DMS114 treated with DMSO at 0.1 percent for 48 hours (cell line): ENCODE measurements at regions not wholly inside any gene's neighbourhood (a gene's known extent, or its start where the extent isn't known, plus 50 kb on each side); places are given as distances from the start of the nearest gene placed in this dataset.

Experiments
- DNase-seq: peaks from one replicate; lab custom pipeline; 2025; ENCODE audit not compliant: unreplicated experiment; lab: John Stamatoyannopoulos, UW

DNA sequence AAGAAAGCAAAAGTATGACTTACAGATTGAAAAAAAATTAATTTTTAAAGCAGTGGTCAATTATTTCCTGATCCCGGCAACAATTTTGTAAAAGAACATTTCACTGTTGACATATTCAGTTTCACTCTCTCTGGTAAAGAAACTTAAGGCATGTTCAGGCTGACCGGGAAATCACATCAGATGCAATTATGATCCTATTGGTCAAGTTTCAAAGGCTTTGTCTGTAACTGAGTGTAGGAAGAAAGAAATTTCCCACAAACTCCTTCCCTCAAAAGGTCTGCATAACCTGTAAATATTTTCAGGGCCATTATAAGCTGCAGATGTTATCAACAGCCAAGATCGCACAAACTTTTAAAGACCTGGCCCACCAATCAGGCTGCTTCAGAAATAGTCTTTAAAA is 205.4 kb upstream of the IGF1R start:
- no peak for DNase-seq

DNA sequence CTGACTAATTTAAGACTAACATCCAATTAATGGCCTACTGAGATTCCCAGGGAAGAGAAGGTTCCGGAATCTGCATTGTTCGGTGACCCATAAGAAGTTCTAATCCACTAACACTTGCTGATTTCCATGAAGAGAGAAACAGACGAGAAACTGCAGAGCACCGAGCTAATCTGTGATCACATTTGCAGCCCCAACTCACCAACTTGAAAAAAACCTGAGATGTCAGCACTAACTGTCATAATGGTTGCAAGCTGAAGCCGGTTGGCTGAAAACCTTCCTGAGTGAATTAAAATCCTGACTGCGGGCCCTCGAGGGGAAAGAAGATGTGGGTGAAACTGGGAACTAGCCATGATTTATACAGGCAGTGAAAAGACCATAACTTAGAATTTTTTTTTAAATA is 204.8 kb upstream of the IGF1R start:
- no peak for DNase-seq

DNA sequence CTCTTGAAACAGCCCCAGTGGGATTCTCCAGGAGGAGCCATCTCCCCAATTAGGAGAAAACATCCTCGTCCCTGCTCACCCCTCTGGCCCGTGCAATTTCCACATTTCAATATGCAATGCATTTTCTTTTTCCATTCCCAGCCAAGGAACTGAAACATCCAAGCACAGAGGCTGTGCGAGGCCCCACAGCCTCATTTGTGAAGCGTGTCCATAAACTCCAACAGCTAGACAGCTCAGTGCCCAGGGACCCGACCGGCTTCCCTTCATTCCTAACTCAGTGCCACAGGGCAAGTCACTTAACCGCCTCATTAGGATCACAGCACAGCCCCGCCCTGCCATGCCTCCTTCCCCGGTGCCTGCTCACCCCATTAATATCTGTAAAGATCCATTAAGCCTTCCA is 204.2 kb upstream of the IGF1R start:
- DNase-seq = no peak

DNA sequence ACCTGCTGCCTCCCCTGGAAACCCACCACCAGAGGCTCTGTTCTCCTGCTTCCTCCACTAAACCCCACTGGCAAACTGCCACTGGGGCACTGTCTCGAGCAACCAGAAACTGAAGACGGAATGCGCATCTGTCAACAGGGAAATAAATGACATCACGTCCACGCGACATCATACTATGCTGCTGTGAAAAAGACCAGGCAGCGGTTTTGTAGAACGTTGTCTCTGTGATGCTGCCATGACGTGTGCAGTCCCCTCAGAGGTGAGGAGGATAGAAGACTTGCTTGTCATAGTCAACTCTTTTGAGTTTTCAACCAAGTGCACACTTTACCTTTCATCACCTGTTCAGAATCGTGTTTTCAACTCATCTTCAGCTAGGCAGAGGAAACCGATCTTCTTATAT is 203.0 kb upstream of the IGF1R start:
- no peak for DNase-seq

DNA sequence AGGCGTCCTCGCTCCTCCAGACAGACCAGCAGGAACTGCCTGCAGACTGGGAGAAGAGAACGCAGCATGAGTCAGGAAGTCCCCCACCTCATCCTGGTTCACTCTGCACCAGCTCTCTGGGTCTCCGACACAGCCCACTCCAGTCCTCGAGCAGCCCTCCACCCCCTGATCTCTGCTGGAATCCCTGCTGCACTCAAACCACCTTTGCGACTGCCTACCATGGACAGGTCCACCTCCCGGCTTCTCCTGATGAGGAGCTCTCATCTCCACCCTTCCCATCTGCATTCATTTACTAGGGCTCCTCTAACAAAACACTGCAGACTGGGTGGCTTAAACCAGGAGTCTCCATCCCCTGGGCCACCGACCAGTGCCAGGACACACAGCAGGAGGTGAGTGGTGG is 202.3 kb upstream of the IGF1R start:
- DNase-seq = no peak

DNA sequence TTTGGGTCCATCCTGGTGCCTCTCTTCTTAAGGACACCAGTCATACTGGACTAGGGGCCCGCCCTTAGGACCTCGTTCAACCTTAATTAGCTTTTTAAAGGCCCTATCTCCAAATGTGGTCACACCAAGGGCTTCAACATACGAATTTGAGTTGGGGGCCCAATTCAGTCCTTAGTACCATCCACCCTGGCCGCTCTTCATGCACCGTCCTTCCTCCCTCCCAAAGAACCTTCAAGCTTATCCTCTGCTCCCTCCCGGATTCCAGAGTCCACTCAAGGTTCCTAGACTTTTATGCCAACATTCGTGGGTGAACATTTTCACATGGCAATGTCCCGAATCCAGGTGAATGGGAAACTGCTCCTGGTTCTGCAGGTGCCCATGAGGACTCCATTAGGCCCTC is 201.3 kb upstream of the IGF1R start:
- no peak for DNase-seq

DNA sequence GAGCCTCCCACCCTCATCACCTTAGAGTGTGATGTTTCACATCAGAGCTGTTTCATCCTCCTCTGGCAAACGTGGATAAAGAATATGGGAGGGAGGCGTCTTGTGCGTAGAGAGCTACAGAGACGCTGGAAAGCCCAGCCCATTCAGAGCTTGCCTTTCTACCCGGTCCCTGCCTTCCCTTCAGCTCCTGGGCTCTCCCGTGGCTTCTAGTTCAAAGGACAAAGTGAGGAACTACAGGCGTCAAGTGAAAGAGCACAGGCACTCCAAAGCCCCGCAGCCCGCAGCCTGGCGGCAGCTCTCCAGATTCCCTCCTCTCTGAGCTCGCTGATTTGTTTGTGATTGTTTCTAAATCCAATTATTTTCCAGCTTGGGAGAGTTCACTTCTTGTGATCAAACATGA is 197.1 kb upstream of the IGF1R start:
- no peak for DNase-seq

DNA sequence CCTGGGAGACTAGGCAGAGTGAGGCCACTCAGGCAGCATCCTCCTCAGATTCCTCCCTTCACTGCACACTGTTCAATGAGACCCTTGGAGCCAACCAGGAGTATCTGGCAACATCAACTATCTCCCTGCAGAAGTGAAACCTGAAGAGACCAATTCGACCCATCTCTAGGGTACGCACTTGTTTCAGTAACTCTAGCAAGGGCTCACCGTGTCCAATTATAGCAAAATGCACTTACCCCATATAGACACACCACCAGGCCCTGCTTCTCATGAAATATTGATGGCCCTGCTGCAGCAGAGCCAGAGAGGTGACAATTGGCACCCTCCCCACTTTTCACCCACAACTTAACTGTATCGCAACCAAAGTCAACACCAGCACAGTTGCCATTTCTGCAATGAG is 196.1 kb upstream of the IGF1R start:
- no peak for DNase-seq

DNA sequence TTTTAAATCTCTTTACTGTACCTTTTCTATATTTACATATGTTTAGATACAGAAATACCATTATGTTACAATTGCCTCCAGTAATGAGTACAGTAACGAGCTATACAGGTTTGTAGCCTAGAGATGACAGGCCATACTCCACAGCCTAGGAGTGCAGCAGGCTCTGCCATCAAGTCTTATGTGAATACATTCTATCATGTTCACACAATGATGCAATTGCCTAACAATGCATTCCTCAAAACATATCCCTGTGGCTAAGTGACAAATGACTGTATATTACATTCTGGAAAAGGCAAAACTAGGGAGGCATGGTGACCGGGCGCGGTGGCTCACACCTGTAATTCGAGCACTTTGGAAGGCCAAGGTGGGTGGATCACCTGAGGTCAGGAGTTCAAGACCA is 192.4 kb upstream of the IGF1R start:
- no peak for DNase-seq

DNA sequence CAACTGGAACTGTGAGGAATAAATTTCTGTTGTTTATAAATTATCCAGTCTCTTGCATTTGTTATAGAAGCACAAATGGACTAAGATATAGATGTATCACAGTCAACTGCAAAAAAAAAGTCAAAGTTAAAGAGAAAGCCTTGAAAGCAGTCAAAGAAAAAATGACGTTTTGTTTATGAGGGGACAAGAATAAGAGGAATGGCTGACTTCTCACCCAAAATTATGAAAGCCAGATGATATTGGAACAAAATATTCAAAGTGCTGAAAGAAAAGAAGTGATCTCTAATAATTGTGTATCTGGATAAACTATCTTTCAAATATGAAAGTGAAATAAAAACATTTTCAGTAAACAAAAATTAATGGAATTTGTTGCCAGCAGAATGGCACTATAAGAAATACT is 171.8 kb upstream of the IGF1R start:
- no peak for DNase-seq

DNA sequence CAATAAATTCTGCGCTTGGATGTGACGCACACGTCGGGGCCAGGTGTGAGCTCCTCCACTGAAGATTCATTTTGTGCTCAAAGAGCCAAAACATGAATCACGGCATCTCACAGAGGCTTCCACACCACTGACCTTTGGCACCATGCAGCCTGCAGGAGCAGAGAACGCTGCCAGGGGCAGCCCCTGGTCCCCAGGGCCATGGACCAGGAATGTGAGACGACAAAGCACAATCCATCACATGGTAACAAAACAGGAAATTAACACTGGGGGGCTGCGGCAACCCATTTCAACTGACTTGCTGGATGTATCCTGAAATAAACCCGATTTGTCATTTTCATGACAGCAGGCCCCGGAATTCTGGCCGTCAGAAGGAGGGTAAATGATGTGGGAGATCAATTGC is 167.5 kb upstream of the IGF1R start:
- DNase-seq = no peak

DNA sequence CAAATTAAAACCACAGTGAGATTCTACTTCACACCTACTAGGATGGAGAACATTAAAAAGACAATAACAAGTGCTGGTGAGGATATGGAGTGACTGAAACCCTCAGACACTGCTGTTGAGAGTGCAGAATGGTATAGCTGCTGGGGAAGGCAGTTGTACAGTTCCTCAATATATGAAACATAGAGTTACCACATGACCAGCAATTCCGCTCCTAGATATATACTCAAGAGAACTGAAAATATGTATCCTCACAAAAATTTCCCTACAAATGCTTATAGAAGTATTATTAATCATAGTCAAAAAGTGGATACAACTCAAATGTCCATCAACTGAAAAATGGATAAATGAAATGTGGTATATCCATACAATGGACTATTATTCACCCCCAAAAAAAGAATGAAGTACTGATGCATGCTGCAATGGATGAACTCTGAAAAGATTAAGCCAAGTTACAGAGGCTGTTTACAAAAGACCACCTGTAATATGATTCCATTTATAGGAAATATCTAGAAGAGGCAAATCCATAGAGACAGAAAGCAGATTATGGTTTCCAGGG is 164.7 kb upstream of the IGF1R start:
- no peak for DNase-seq

DNA sequence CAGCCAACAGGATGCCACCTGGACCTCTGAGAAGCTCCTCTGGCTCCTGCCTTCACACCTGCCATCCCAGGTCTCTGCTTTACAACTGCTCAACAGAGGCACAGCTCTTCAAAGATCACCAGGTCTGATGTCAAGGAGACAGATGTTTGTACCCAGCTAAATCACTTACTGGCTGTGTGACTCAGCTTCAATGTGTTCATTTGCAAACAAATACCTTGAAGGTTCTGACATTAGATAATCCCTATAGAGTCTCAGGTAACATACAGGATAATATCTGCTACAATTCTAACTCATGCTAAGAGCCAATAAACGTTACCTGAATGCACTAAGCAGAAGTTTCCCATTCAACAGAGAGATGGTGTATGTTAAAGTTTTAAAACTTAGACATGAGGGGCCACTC is 163.4 kb upstream of the IGF1R start:
- no peak for DNase-seq

DNA sequence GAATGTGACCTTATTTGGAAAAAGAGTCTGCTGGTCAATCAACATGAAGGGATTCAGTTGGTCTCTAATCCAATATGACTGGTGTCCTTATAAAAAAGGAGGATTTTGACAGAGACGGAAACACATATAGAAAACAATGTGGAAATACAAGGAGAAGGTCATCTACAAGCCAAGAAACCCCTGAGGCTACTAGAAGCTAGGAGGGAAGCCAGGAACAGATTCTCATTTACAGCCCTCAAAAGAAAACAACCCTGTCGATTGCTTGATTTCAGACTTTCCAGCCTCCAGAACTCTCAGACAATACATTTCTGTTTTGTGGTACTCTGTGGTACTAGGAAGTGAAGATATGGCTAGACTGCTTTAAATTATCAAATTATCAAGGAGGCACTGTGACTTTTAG is 162.9 kb upstream of the IGF1R start:
- DNase-seq = no peak

DNA sequence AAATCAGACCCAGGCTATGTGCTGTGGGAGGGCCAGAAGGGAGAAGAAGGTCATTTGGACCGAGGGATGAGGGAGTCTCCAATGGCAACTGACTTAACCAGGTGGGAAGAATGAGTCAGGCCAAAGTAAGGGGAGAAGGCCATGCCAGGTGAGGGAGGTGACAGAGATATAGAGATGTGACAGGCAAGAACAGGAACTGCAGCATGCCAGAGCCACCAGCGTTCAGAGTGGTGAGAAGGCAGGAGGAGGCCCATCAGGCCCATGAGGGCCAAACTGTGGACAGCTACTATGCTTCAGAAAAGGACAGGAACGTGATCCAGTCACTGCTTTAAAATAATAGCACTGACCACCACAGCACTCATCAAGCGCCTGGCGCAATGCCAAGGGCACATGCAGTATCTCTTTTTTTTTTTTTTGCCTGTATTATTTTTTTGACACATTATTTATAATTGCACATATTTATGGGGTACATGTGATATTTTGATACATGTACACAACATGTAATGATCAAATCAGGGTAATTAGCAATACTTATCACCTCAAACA is 154.3 kb upstream of the IGF1R start:
- no peak for DNase-seq

DNA sequence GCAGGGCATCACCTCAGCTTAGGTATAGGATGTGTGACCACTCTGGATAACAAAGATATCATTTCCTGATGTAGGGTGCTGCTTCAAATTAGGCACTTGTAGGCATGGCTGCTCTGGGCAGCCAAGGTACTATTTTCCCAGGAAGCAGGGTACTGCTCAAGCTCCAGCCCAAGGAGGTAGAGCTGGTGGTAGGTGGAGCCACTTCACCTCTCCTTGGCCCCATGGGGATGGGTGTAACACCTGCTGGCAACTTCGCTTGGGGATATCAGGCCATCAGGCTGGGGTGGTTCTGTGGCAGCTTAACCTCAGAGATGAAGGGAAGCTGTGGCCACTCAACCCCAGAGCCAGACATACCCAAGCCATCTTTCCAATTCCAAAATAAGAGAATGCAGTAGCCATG is 147.1 kb upstream of the IGF1R start:
- DNase-seq = no peak

DNA sequence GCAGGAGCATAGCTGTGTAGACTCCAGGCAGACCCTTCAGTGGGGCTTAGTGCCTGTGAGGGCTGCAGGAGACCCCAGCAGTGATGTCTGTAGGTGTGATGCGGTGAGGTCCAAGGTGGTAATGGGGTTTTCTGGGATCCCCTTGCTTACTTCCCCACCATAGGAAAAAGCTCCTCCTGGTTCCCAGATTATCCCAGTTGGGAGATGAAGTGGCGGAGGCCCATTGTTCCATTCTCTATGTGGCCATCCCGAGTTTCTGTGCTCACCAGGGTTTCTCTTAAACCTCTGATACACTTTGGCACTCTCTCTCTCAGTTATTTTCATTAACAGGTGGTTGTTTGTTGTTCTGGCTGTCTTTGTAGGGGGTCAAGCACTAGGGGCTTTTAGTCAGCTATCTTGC is 146.7 kb upstream of the IGF1R start:
- no peak for DNase-seq

DNA sequence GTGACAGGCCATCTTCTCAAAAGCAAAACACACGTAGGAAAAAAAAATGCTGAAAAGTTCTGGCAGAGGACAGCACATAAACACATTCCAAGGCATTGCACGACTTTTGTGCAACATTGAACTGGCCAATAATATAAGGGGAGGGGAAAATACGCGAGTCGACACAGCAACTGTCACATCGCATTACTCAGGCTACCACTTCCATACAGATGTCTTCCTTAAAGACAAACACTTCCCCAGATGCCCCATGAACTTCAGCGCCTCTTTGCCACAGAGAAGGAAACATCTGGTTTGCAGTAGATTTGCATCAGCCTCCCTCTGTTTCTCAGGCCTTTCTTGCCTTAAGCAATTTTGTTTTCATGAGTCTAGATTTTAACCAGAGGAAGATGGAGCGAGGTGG is 144.4 kb upstream of the IGF1R start:
- DNase-seq = no peak

DNA sequence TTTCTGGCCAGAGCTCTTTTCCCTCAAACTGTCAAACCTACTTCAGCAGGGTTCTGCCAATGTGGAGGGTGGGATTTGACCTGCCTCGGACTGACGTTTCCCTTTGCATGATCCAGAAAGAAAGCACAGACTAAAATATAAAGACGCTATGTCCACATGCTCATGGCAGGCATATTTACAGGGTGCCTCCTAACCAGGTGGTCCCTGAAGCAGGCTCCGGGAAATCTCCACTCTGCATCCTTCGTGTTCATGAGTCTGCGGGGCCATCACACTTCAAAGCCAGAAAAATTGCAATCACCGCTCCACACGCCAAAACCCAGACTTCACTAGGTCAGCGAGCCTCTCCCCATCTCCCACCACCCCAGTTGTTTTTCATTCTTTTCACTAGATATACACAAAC is 143.3 kb upstream of the IGF1R start:
- DNase-seq = no peak

DNA sequence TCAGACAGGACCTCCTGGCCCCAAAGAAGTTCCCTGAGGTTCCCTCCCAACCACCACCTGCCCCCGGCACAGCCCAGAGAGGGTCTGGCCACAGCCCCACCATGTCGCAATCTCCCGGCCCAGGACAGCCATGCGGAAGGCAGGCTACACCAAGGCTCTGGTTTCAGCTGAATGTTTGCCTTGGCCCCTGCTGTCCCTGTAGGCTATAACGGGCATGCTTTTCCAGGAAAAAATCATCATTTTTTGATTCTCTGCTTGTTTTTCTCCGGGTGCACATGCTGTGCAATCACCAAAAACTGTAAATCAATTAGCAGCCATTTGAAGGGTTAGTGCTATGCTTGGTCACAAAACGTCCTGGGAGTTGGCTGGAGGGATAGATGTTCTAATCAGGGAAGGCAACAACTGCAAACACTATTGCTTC is 142.7 kb upstream of the IGF1R start:
- DNase-seq = no peak

DNA sequence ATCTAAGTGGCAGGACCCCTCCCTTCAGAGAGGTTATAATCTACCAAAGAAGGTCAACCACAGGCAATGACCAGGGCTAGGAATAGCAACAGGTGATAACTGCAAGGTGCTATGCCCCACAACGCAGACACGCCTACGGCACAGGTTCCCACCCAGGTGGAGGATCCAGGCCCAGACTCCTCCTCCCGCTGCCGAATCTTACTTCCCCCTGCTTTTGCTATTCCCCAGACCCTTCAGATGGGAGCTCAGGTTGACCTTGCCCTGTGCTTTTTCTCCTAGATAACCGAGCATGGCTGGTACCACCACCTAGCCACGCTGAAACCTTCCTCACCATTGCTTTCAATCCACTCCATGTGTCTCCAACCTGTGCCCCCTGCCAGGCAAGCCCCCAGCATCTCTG is 142.2 kb upstream of the IGF1R start:
- DNase-seq = no peak

DNA sequence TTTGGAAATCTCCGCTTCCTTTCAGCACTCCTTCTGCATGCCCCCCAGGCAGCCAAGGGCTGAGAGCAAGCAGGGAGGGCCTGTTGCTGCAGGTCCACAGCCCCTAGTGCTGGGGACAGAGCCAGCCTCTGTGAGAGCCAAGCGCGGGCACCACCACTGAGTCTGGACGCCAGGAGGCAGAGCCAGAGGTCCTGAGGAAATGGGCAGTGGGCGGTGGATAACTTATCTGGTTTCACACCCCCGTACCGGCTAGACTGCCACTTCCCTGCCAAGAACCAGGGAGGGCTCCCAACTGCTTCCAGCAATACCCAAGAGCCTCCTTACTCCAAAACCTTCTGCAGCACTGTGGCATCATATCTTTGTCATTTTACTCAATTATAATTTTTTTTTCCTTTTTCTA is 141.6 kb upstream of the IGF1R start:
- no peak for DNase-seq

DNA sequence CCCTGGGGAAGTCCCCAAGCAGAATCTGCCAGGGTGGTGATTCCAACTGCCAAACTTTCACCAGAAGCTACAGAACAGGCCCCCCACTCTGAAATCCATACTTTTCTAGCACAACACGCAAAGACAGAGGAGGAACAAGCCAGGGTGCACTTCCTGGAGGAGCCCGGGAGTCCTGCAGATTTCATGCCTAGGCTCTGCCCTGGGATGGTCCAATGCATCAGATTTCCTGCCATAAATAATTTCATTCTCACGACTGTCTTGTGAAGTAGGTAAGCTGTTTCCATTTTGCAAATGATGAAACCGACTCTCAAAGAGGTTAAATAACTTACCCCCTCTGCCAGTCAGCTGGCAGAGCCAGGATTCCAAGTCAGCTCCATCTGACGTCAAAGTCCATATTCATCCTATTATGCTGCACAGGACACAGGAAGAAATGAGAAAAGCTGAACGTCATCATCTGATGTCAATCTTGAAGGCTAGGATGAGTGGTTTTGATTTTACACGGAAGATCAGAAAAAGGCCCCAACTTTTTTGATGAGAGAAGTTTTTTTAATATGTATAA is 134.8 kb upstream of the IGF1R start:
- no peak for DNase-seq
